ENCODE measurements at regions not wholly inside any gene's neighbourhood (a gene's known extent, or its start where the extent isn't known, plus 50 kb on each side); places are given as distances from the start of the nearest gene placed in this dataset.

DNA sequence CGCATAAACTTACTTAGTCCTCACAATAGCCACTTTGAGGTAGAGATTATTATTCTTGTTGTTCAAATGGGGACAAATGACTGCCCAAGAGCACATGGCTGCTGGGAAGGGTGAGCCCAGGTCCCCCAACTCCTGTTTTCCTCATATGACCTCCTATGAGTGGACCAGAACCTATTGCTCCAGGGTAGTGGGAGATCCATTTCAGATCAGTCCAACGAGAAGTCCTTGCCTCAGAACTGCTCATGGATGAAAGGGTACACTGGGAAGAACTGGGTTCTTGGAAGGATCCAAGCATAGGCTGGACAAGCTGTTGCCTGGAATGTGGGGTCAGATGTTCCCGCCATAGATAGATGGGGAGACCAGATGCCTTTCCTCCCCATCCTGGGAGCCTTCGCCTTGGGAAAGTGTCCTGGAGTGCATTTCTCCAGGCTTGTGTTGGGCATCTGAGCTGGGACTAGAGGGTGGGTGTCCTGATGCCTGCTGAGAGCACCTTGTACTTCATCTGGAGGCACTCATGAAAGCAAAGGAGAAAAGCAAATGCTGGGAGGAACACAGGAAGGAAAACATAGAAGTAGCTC lies 146.3 kb upstream of the B3GAT1 start:
- no peak overlapping the region for H3K4me3 Mint-ChIP-seq
- TF ChIP-seq, protein P1, sequence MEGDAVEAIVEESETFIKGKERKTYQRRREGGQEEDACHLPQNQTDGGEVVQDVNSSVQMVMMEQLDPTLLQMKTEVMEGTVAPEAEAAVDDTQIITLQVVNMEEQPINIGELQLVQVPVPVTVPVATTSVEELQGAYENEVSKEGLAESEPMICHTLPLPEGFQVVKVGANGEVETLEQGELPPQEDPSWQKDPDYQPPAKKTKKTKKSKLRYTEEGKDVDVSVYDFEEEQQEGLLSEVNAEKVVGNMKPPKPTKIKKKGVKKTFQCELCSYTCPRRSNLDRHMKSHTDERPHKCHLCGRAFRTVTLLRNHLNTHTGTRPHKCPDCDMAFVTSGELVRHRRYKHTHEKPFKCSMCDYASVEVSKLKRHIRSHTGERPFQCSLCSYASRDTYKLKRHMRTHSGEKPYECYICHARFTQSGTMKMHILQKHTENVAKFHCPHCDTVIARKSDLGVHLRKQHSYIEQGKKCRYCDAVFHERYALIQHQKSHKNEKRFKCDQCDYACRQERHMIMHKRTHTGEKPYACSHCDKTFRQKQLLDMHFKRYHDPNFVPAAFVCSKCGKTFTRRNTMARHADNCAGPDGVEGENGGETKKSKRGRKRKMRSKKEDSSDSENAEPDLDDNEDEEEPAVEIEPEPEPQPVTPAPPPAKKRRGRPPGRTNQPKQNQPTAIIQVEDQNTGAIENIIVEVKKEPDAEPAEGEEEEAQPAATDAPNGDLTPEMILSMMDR (conservative IDR thresholded peaks at IDR 0.05) = no peak
- H3K14ac ChIP-seq (ENCODE audit: insufficient read depth, low read length) = no peak overlapping the region; the same call in 1 of the 2 replicates

More for the DNA sequence above, 146.3 kb upstream of the B3GAT1 start:
- peaks cover 16 to 22% of the 10 kb centered on the region in 2 experiments for H3K4me1 Mint-ChIP-seq
- H2BK20ac ChIP-seq (ENCODE audit: low read depth, low read length, poor library complexity, severe bottlenecking) = no peak overlapping the region
- H3K4me2 ChIP-seq (ENCODE audit: insufficient read depth, insufficient read length, low read length) = no peak overlapping the region
- H3K18ac ChIP-seq (ENCODE audit: insufficient read length, low read depth, low read length) = no peak overlapping the region
- no peak overlapping the region for H3K9ac ChIP-seq (ENCODE audit: extremely low read depth, insufficient read length, low read length)
- H3K27ac Mint-ChIP-seq = no peak overlapping the region
- H3K4me1 ChIP-seq (ENCODE audit: insufficient read depth, low read length) = no peaks in the 10 kb centered on the region
- no peak overlapping the region for H2BK120ac ChIP-seq (ENCODE audit: low read depth, low read length, poor library complexity, severe bottlenecking)
- no peak overlapping the region for H2BK5ac ChIP-seq (ENCODE audit: insufficient read length, low read length)
- H2BK15ac ChIP-seq (ENCODE audit: low read depth, low read length) = no peak overlapping the region
- H3K23me2 ChIP-seq (ENCODE audit: insufficient read length, low read depth, low read length, poor library complexity, severe bottlenecking) = no peaks in the 10 kb centered on the region
- H3K27me3 ChIP-seq (ENCODE audit: insufficient read depth, low read length) = no peaks in the 10 kb centered on the region
- no peak overlapping the region for H3K4ac ChIP-seq (ENCODE audit: low read depth, low read length)
- no peaks in the 10 kb centered on the region for H3K79me1 ChIP-seq (ENCODE audit: insufficient read depth, low read depth, low read length, poor library complexity, severe bottlenecking)
- no peak overlapping the region for H3K27ac ChIP-seq (ENCODE audit: insufficient read length, low read depth, low read length)
- H4K20me1 ChIP-seq (ENCODE audit: control insufficient read depth, insufficient read depth, insufficient read length) = no peaks in the 10 kb centered on the region
- no peaks in the 10 kb centered on the region for H3K36me3 Mint-ChIP-seq (ENCODE audit: insufficient read depth in 1 of 3, low read depth in 3 of 3)
- no CpG with 5 or more reads among the region's 4 CpGs for WGBS (ENCODE audit: extremely low coverage, insufficient read length, low lambda C conversion rate)
- no peaks in the 10 kb centered on the region for H3K9me3 Mint-ChIP-seq
- H2AK5ac ChIP-seq (ENCODE audit: insufficient read length, low read length) = no peak overlapping the region
- H3K27me3 Mint-ChIP-seq (ENCODE audit: low read depth) = peaks cover 9% of the 10 kb centered on the region
- H3T11ph ChIP-seq (ENCODE audit: low read length) = no peak overlapping the region
- H4K8ac ChIP-seq (replicated peaks; ENCODE audit: insufficient read length, low read depth, low read length) = no peak overlapping the region
- H3K56ac ChIP-seq (ENCODE audit: insufficient read length, low read depth, low read length) = no peak overlapping the region
- H3K23ac ChIP-seq (ENCODE audit: insufficient read length, low read depth, low read length) = no peak overlapping the region
- no peak overlapping the region for H4K5ac ChIP-seq (ENCODE audit: insufficient read length, low read depth, low read length)
- H2BK12ac ChIP-seq (ENCODE audit: insufficient read length, low read depth, low read length) = no peak overlapping the region
- no peak for DNase-seq
- H3K79me2 ChIP-seq (ENCODE audit: insufficient read depth, low read length) = no peaks in the 10 kb centered on the region
- no peaks in the 10 kb centered on the region for H3K9me3 ChIP-seq (ENCODE audit: control insufficient read depth, low read depth, low read length)
- H2AFZ ChIP-seq (ENCODE audit: low read length) = no peak overlapping the region
- no peak overlapping the region for H4K91ac ChIP-seq (ENCODE audit: insufficient read length, low read depth, low read length)
